ENCODE measurements at regions not wholly inside any gene's neighbourhood (a gene's known extent, or its start where the extent isn't known, plus 50 kb on each side); places are given as distances from the start of the nearest gene placed in this dataset.

DNA sequence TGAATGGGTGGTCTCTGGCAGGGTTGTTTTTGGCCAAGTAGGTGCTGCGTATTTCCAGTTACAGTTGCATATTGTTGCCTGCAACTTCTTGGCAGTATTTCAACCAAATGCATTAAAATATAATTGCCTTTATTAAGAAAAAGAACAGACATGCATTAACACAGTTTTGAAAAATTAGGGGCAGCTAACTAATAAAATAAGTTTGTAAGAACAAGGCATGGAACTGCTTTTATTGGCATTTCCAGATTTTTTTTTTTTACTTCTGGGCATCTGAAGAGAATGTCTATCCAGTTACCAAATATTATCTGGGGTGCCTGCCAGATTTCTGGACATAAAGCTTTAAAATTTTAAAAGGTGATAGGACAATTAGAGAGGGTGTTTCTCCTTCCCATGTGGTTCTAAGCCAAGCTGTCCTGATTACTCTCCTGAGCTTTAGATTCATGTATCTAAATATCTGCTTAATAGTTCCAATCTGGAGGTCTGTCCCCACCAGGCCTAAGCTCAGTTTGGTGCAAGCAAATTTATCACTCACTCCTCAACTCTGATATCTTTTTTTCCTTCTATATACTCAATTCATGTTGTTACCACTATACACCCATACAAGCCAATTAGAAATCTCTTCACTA, 553.3 kb upstream of the USP24 start:
- TF ChIP-seq, protein P1, sequence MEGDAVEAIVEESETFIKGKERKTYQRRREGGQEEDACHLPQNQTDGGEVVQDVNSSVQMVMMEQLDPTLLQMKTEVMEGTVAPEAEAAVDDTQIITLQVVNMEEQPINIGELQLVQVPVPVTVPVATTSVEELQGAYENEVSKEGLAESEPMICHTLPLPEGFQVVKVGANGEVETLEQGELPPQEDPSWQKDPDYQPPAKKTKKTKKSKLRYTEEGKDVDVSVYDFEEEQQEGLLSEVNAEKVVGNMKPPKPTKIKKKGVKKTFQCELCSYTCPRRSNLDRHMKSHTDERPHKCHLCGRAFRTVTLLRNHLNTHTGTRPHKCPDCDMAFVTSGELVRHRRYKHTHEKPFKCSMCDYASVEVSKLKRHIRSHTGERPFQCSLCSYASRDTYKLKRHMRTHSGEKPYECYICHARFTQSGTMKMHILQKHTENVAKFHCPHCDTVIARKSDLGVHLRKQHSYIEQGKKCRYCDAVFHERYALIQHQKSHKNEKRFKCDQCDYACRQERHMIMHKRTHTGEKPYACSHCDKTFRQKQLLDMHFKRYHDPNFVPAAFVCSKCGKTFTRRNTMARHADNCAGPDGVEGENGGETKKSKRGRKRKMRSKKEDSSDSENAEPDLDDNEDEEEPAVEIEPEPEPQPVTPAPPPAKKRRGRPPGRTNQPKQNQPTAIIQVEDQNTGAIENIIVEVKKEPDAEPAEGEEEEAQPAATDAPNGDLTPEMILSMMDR (IDR thresholded peaks at IDR 0.05) = no peak
- no peak for TF ChIP-seq POLR2A (IDR thresholded peaks at IDR 0.05)
